ENCODE measurements at regions not wholly inside any gene's neighbourhood (a gene's known extent, or its start where the extent isn't known, plus 50 kb on each side); places are given as distances from the start of the nearest gene placed in this dataset.

DNA sequence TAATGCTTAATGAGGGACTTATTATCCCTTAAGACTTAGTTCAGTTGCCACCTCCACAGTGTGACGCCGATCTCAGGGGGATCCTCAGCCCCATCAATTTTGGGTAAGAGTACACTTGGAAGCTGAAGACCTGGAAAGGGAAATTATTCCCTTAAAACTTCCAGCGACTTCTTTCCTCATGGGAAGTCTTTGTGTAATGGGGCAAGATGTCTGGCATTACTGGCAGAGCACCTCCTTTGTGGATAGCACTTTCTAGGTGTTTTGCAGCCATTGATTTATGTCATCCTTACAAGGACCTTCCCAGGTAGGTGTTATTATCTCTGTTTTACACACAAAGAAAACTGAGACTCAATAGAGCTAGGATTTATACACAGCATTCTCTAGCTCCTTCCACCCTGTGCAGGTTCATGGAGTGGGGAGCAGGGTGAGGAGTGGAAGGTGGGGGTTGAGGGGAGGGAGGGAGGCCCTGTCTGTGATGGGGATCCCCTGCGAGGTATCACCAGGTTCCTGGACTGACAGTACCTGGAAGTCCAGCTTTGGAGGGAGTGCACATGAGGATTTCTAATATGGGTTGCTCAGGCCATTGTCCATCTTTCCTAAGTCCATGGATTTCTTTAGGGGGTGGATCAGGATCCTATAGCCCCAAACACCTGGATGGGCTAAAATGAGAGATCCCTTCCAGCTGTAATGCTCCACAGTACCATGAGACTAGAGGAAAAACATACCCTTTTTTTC is 79.4 kb downstream of the MYCN start:
- intact Hi-C loops (cut with DNase I) = loop anchor here (10.0 kb wide), 1 partner anchor 75 kb away; the partner anchor contains the start of gene MYCN
- Histone ChIP-seq H3K27ac (no peak overlapping the region), H3K4me3 (replicated peaks in 1 of 3) (no peak overlapping the region), H3K4me1 (peaks cover 12 to 15% of the 10 kb centered on the region in 2 donors), H3K36me3 (no peaks in the 10 kb centered on the region), H3K9me3 (no peaks in the 10 kb centered on the region), H3K27me3 (no peaks in the 10 kb centered on the region)
- TF ChIP-seq, protein P1, sequence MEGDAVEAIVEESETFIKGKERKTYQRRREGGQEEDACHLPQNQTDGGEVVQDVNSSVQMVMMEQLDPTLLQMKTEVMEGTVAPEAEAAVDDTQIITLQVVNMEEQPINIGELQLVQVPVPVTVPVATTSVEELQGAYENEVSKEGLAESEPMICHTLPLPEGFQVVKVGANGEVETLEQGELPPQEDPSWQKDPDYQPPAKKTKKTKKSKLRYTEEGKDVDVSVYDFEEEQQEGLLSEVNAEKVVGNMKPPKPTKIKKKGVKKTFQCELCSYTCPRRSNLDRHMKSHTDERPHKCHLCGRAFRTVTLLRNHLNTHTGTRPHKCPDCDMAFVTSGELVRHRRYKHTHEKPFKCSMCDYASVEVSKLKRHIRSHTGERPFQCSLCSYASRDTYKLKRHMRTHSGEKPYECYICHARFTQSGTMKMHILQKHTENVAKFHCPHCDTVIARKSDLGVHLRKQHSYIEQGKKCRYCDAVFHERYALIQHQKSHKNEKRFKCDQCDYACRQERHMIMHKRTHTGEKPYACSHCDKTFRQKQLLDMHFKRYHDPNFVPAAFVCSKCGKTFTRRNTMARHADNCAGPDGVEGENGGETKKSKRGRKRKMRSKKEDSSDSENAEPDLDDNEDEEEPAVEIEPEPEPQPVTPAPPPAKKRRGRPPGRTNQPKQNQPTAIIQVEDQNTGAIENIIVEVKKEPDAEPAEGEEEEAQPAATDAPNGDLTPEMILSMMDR (IDR thresholded peaks at IDR 0.05) = no peak
- no peak for TF ChIP-seq POLR2A (IDR thresholded peaks at IDR 0.05)
- DNase-seq = no peak
- 81 to 86% methylated on average over 4 of the region's 4 CpGs for WGBS, 2 donors

DNA sequence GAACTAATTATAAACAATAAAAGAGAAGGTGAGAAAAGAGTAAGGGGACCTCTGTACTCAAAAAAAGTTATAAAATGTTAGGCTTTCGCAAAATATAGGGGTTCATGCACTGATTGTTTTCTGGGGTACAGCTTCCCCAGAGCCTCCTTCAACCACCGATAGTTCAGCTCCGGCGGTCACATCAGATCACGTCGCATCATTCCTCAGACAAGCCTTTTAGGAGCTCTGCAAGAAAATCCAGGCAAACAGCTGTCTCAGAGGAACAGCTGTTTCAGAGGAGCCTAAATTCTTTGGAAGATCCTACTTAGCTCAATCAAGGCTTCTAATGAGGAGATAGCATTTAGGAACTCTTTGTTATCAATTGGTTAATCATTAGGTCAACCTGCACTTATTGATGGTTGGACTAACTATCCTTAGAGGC is 78.7 kb downstream of the MYCN start:
- 89 to 95% methylated on average over 6 of the region's 6 CpGs for WGBS, 2 donors
- no peak for TF ChIP-seq POLR2A (IDR thresholded peaks at IDR 0.05)
- TF ChIP-seq, protein P1 (IDR thresholded peaks at IDR 0.05) = no peak
- no peaks in the 10 kb centered on the region for H3K27me3 ChIP-seq

GRCh38 chr2:16018277-16019059 is 78.1 kb downstream of the MYCN start:
- Histone ChIP-seq H3K4me1 (peaks cover 20 to 22% of the 10 kb centered on the region in 2 donors), H3K9me3 (no peaks in the 10 kb centered on the region), H3K36me3 (no peaks in the 10 kb centered on the region), H3K27ac (no peak overlapping the region), H3K27me3 (no peaks in the 10 kb centered on the region), H3K4me3 (replicated peaks in 1 of 3) (no peak overlapping the region)
- intact Hi-C loops (cut with DNase I) = loop anchor here (10.0 kb wide), 1 partner anchor 74 kb away; the partner anchor contains the start of gene MYCN
- TF ChIP-seq POLR2A (IDR thresholded peaks at IDR 0.05) = no peak
- TF ChIP-seq, protein P1 (IDR thresholded peaks at IDR 0.05) = no peak
- DNase-seq = no peak
- 94 to 95% methylated on average over 12 to 13 of the region's 13 CpGs for WGBS, 2 donors

More for the DNA sequence above, 78.7 kb downstream of the MYCN start:
- intact Hi-C loops (cut with DNase I) = loop anchor here (10.0 kb wide), 1 partner anchor 74 kb away; the partner anchor contains the start of gene MYCN
- Histone ChIP-seq H3K27ac (no peak overlapping the region), H3K4me3 (replicated peaks in 1 of 3) (no peak overlapping the region), H3K9me3 (no peaks in the 10 kb centered on the region), H3K4me1 (peaks cover 14 to 16% of the 10 kb centered on the region in 2 donors), H3K36me3 (no peaks in the 10 kb centered on the region)
- DNase-seq = no peak

DNA sequence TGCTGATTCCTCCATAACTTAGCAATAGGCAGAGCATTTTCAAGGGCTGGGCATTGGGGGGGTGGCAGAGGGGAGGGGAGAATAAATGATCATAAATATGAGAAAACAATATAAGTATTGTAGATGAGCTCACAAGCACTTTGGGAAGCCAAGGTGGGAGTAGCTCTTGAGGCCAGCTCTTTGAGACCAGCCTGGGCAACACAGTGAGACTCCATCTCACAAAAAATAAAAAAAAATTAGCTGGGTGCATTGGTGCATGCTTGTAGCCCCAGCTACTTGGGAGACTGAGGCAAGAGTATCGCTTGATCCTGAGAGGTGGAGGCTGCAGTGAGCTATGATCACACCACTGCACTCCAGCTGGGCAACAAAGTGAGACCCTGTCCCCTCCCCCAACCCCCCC is 75.9 kb downstream of the MYCN start:
- Histone ChIP-seq H3K4me3 (replicated peaks in 1 of 3) (no peak overlapping the region), H3K36me3 (no peaks in the 10 kb centered on the region), H3K9me3 (no peaks in the 10 kb centered on the region), H3K27me3 (no peaks in the 10 kb centered on the region), H3K27ac (no peak overlapping the region), H3K4me1 (peaks cover 21 to 22% of the 10 kb centered on the region in 2 donors)
- intact Hi-C loops (cut with DNase I) = loop anchor here (10.0 kb wide), 1 partner anchor 71 kb away; the partner anchor contains the start of gene MYCN
- TF ChIP-seq, protein P1 (IDR thresholded peaks at IDR 0.05) = no peak
- TF ChIP-seq POLR2A (IDR thresholded peaks at IDR 0.05) = no peak
- no peak for DNase-seq
- WGBS, 2 donors = 94 to 100% methylated on average over 1 of the region's 1 CpG

Data from thyroid gland (tissue), 4 donors.